ENCODE measurements at regions not wholly inside any gene's neighbourhood (a gene's known extent, or its start where the extent isn't known, plus 50 kb on each side); places are given as distances from the start of the nearest gene placed in this dataset.

DNA sequence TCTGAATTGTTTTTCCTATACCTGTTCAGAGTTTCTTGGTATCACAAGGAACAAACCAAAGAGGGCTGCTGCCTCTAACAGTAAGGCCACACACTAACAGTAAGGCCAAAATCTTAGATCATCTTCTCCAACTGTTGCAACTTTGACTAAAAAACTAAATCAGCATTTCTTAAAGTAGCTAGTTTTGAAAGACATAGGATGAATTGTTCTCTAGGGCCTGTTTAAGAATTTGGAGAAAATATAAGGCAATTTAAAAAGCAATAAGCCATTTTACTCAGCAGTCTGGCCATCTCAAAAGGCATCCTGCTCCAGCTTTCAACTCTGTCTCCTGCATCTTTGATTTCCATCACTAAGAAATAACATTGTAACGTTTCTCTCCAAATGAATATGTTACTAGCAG, 105.0 kb upstream of the MON1B start:
- Histone ChIP-seq H3K79me2 (ENCODE audit: insufficient read depth, low read length) (no peaks in the 10 kb centered on the region), H3K27me3 (ENCODE audit: insufficient read depth, low read length, poor library complexity, severe bottlenecking) (no peaks in the 10 kb centered on the region), H3F3A (ENCODE audit: low read depth) (no peaks in the 10 kb centered on the region), H3K4me1 (ENCODE audit: insufficient read depth, low read length, poor library complexity, severe bottlenecking) (no peaks in the 10 kb centered on the region), H3K9me2 (replicated peaks; ENCODE audit: low read depth, low read length) (no peaks in the 10 kb centered on the region), H3K9me3 (ENCODE audit: insufficient read depth, low read depth, low read length) (no peaks in the 10 kb centered on the region), H3K4me2 (ENCODE audit: low read depth, low read length, poor library complexity, severe bottlenecking) (no peak overlapping the region), H3K9ac (ENCODE audit: low read depth, low read length, poor library complexity, severe bottlenecking) (no peak overlapping the region), H2AFZ (ENCODE audit: low read length) (no peak overlapping the region), H3K4me3 (ENCODE audit: low read length, poor library complexity, severe bottlenecking) (no peak overlapping the region), H4K20me1 (ENCODE audit: insufficient read depth, low read length, poor library complexity, severe bottlenecking) (no peaks in the 10 kb centered on the region), H3K36me3 (ENCODE audit: insufficient read depth, low read length) (no peaks in the 10 kb centered on the region)
- TF ChIP-seq EZH2phosphoT487 (IDR thresholded peaks at IDR 0.05; ENCODE audit: borderline replicate concordance), result no peak
- TF ChIP-seq, protein P1, sequence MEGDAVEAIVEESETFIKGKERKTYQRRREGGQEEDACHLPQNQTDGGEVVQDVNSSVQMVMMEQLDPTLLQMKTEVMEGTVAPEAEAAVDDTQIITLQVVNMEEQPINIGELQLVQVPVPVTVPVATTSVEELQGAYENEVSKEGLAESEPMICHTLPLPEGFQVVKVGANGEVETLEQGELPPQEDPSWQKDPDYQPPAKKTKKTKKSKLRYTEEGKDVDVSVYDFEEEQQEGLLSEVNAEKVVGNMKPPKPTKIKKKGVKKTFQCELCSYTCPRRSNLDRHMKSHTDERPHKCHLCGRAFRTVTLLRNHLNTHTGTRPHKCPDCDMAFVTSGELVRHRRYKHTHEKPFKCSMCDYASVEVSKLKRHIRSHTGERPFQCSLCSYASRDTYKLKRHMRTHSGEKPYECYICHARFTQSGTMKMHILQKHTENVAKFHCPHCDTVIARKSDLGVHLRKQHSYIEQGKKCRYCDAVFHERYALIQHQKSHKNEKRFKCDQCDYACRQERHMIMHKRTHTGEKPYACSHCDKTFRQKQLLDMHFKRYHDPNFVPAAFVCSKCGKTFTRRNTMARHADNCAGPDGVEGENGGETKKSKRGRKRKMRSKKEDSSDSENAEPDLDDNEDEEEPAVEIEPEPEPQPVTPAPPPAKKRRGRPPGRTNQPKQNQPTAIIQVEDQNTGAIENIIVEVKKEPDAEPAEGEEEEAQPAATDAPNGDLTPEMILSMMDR (conservative IDR thresholded peaks at IDR 0.05; ENCODE audit: low read length), result no peak

DNA sequence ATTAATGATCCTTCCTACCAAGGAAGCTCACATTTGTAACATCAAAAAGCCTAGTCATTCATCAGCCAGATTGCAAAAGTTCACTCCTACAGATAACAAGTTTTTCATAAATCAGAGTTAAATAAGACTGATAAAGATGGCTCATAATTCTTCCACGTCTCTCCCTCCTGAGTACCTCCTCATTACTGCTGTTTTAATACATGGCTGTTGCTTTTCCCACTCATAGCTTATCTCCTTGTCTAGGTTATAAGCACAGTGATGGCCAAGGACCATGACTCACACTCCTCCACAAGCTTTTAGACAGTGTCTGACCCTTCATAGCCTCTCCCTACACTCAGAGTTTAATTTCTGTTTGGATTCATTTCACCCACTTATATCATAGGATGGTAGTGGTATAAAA, 100.9 kb upstream of the MON1B start:
- Histone ChIP-seq H3K4me2 (ENCODE audit: low read depth, low read length, poor library complexity, severe bottlenecking) (no peak overlapping the region), H3K4me1 (ENCODE audit: insufficient read depth, low read length, poor library complexity, severe bottlenecking) (no peaks in the 10 kb centered on the region), H4K20me1 (ENCODE audit: insufficient read depth, low read length, poor library complexity, severe bottlenecking) (no peaks in the 10 kb centered on the region), H3K79me2 (ENCODE audit: insufficient read depth, low read length) (no peaks in the 10 kb centered on the region), H2AFZ (ENCODE audit: low read length) (no peak overlapping the region), H3K9me3 (ENCODE audit: insufficient read depth, low read depth, low read length) (no peaks in the 10 kb centered on the region), H3K36me3 (ENCODE audit: insufficient read depth, low read length) (no peaks in the 10 kb centered on the region), H3F3A (ENCODE audit: low read depth) (no peaks in the 10 kb centered on the region), H3K27me3 (ENCODE audit: insufficient read depth, low read length, poor library complexity, severe bottlenecking) (no peaks in the 10 kb centered on the region), H3K9me2 (replicated peaks; ENCODE audit: low read depth, low read length) (no peaks in the 10 kb centered on the region), H3K4me3 (ENCODE audit: low read length, poor library complexity, severe bottlenecking) (no peak overlapping the region), H3K9ac (ENCODE audit: low read depth, low read length, poor library complexity, severe bottlenecking) (no peak overlapping the region)
- TF ChIP-seq, protein P1 (conservative IDR thresholded peaks at IDR 0.05; ENCODE audit: low read length), result no peak
- no peak for TF ChIP-seq EZH2phosphoT487 (IDR thresholded peaks at IDR 0.05; ENCODE audit: borderline replicate concordance)

DNA sequence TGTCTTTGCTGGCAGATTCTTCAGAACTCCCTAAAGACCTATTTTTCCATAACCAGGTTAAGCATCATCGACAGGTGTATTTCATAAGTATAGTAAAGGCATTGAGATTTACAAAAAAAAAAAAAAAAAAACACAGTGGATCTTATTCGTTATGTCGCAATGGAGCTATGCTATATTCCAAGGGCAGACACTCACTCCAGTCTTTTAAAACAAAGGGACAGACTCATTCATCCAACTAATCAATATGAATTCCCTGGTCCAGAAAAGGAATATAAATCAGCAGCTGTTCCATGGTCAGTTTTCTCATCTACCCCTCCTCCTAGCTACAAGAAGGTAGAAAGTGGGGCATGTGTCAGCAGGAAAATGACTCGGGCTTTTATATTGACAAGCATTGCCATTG, 97.7 kb upstream of the MON1B start:
- TF ChIP-seq, protein P1 (conservative IDR thresholded peaks at IDR 0.05; ENCODE audit: low read length), result no peak
- TF ChIP-seq EZH2phosphoT487 (IDR thresholded peaks at IDR 0.05; ENCODE audit: borderline replicate concordance), result no peak
- H3K4me1 ChIP-seq (ENCODE audit: insufficient read depth, low read length, poor library complexity, severe bottlenecking), result no peaks in the 10 kb centered on the region
- H3F3A ChIP-seq (ENCODE audit: low read depth), result no peaks in the 10 kb centered on the region
- no peaks in the 10 kb centered on the region for H4K20me1 ChIP-seq (ENCODE audit: insufficient read depth, low read length, poor library complexity, severe bottlenecking)
- H3K36me3 ChIP-seq (ENCODE audit: insufficient read depth, low read length), result no peaks in the 10 kb centered on the region
- no peaks in the 10 kb centered on the region for H3K9me2 ChIP-seq (replicated peaks; ENCODE audit: low read depth, low read length)
- H3K4me3 ChIP-seq (ENCODE audit: low read length, poor library complexity, severe bottlenecking), result no peak overlapping the region
- no peak overlapping the region for H2AFZ ChIP-seq (ENCODE audit: low read length)
- no peak overlapping the region for H3K4me2 ChIP-seq (ENCODE audit: low read depth, low read length, poor library complexity, severe bottlenecking)
- no peak overlapping the region for H3K9ac ChIP-seq (ENCODE audit: low read depth, low read length, poor library complexity, severe bottlenecking)
- H3K9me3 ChIP-seq (ENCODE audit: insufficient read depth, low read depth, low read length), result no peaks in the 10 kb centered on the region
- H3K27me3 ChIP-seq (ENCODE audit: insufficient read depth, low read length, poor library complexity, severe bottlenecking), result no peaks in the 10 kb centered on the region
- no peaks in the 10 kb centered on the region for H3K79me2 ChIP-seq (ENCODE audit: insufficient read depth, low read length)
